ENCODE measurements at regions not wholly inside any gene's neighbourhood (a gene's known extent, or its start where the extent isn't known, plus 50 kb on each side); places are given as distances from the start of the nearest gene placed in this dataset.
"Not testable (repeated sequence)": the region's sequence is repeated elsewhere in the genome, so short reads cannot be mapped to it uniquely, and the experiment has no call there.

DNA sequence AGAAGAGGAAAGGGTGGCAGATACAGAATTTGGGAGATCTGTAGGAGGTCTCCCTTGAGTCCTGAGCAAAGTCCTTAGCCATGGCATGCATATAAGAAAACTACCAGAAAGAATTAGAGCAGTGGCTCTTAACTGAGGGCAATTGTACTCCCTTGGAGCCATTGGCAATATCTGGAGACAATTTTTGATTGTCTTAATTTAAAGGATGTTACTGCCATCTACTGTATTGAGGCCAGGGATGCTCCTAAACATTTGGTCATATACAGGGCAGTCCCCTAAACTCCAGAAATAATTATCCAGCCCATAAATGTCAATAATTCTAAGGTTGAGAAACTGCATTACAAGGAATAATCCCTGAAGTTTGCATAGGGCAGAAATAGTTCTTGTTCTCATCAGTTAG, 136.4 kb upstream of the ODAD2 start:
- DNase-seq (ENCODE audit: low read depth), result no peak

GRCh38 chr10:28130267-28130666, 131.4 kb upstream of the ODAD2 start:
- no peak for DNase-seq (ENCODE audit: low read depth)

- DNase-seq (ENCODE audit: low read depth), result no peak
These were observed 129.0 kb upstream of the ODAD2 start for GRCh38 chr10:28127881-28128280.

GRCh38 chr10:28125701-28126100, 126.8 kb upstream of the ODAD2 start:
- DNase-seq (ENCODE audit: low read depth), result no peak

GRCh38 chr10:28120795-28121194, 121.9 kb upstream of the ODAD2 start:
- DNase-seq (ENCODE audit: low read depth), result no peak

DNA sequence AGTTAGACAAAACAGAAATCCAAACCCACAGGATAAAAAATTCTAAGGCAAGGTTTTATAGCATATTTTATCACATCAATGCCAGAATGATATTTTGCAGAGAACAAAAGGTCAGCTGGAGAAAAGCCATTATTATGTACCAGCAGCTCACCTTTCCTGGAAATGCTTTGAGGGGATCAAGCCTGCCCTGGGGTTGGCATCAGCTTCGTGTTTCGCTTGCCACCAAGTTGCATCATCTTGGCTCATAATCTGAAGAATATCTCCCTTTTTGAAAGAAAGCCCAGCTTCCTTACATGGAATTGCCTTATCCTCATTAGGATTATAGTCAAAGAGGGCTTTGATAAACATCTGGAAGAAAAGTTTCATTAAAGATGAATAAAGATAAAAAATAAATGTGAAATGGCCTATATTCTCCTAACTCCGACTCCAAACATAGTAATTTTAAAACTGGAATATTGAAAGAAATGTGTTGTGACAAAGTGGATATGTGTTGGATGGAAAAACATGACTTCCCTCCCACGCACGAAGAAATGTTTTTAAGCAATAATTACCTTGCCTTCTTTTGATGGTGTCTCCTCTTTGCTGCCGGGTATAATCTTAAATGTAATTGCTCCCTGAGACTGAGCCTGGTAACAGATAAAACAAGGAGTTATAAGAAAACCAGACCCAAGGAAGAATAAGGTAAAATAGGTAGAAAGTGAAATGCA, 121.3 kb upstream of the ODAD2 start:
- no peak for DNase-seq (ENCODE audit: low read depth)

DNA sequence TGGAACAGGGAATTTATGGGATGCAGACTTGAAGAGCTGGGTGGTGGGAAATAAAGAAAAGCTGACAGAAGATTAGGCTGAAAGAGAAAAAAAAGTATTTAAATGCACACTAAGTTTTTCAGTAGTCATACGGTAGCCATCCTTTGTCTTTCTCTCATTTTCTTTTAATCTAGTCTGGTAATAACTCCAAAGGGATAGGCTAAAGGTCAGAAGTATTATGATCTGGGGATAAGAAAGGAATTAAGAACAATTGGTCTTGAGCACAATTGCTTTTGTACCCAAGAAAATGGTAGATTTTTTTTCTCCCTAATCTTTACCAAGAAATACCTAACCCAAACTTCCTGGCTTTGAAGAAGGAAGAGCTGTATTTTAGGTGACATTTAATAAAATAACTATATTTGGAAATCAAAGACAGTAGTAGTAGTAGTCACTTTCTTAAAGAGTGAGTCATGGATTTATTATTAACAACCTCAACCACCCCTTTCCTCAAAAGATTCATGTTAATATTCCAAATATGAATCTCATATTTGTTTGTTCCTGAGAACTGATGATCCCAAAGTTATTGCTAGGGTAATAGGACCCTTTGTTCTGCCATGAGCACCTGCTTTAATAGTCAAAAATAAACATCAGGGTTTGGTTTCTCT, 120.2 kb upstream of the ODAD2 start:
- DNase-seq (ENCODE audit: low read depth), result no peak

DNA sequence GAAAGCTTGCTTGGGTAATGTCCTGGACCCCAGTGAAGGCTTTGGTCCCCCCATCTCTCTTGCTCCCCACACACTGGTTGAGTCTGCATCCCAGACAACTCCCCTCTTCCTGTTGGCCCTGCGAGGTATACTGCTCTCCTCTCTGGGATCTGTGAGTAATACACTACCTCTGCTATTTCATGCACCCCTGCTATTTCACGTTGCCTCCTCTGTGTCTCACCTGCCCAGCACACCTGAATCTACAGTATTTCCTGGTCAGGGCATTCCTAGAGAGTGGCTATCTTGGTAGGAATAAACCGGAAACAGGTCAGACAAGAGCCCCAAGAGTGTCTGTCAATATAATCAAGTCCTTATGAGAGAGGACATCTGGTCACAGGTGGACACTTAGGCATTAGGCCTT, 114.3 kb upstream of the ODAD2 start:
- DNase-seq (ENCODE audit: low read depth), result no peak

DNA sequence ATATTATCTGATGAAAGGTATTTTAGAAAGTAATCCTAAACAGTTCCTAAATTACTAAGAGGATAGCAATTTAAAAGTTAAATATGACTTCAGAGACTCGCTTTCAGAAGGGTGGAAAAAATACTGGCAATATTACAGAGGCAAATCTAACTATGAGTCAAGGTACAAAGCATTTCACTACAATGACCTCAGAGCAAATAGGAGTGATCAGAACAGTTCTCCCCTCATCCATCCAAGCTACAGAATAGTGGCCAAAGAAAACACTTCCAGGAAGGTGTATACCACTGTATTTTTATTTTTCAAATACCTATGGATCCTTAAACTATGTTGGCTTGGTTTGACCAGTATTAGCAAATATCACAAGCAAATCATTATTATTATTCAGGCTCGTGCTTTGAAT, 112.8 kb upstream of the ODAD2 start:
- DNase-seq (ENCODE audit: low read depth), result no peak

DNA sequence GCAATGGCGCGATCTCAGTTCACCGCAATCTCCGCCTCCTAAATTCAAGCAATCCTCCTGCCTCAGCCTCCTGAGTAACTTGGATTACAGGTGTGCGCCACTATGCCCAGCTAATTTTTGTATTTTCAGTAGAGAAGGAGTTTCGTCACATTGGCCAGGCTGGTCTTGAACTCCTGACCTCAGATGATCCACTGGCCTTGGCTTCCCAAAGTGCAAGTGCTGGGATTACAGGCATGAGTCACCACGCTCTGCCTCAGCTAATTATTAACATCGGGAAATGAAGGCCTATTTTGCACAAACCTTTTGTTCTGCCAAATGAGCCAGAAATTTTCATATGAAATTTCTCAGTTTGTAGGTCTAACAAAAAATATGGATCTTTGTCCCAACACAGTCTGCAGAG, 106.7 kb upstream of the ODAD2 start:
- no peak for DNase-seq (ENCODE audit: low read depth)

GRCh38 chr10:28097633-28098032, 98.8 kb upstream of the ODAD2 start:
- DNase-seq (ENCODE audit: low read depth), result no peak

DNA sequence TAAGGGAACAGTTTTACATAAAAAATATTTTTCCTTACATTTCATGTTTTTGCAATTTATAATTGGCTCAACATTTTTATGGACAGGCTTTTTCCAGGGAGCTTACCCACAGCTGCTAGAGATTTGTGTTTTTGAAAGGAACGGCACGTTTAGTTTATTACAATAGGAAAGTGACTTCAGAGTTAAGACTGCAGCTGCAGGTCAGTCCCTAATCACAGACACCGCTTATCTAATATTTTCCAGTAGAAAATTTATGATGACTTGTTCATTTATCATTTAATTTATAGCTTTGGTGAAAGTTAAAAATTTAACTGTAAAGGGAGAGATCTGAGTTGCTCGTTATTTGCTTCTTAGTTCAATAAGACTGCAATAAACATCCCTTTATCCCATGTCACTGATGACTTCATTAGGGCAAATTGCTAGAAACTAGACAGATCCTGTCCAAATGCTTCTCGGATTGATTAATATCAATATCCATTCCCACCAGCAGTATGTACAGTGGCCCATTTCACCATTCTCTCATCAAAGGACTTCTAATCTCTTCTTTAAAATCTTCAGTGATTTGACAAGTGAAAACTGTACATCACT, 97.0 kb upstream of the ODAD2 start:
- no peak for DNase-seq (ENCODE audit: low read depth)

DNA sequence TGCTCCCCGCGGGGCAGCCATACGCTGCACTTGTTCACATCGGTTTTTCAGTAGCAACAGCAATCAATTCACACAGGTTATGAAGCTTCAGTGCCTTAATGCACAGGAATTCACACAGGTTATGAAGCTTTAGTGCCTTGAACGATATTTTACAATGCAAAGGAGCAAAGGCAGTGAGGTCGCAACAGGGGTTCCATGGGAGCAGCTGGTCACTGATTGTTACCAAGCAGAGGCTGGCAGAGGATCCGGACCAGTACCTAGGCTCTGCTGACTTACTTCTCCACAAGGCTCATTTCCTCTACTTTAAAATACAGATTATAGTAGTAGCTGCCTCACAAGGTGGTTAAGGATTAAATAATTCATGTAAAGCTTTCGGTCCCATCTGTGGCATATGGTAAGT, 95.2 kb upstream of the ODAD2 start:
- DNase-seq (ENCODE audit: low read depth), result no peak

DNA sequence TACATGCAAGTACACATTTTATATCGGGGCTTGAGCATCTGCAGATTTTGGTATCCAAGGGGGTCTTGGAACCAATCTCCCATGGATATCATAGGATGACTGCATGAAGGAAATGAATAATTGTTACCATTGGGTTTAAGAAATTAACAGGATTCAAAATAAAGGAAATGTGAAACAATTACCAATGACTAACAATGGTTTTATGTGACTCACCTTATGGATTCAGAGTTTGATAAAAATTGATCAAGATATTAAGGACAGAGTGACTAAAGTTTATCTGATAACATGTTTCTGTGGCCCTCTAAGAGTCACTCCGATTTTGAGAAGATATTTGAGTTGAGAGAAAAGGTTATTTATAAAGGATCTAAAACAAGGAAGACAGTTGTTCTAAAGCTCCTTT, 93.0 kb upstream of the ODAD2 start:
- DNase-seq (ENCODE audit: low read depth), result no peak

DNA sequence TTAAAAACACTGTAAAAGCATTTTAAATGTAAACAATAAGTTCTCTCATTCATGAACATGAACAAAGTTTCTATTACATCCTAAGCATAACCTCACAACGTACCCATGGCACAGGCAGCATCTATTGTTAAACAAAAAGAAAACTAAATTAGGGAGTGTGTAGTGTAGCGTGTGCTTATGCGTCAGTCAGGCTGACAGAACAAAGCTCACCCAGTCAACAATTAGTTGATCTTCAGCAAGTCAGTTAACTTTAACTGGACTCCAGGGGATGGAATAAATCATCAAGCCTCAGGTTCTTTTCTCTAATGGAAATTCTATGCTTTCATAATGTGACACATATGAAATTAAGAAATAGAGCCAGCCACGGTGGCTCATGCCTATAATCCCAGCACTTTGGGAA, 91.6 kb upstream of the ODAD2 start:
- DNase-seq (ENCODE audit: low read depth), result no peak

DNA sequence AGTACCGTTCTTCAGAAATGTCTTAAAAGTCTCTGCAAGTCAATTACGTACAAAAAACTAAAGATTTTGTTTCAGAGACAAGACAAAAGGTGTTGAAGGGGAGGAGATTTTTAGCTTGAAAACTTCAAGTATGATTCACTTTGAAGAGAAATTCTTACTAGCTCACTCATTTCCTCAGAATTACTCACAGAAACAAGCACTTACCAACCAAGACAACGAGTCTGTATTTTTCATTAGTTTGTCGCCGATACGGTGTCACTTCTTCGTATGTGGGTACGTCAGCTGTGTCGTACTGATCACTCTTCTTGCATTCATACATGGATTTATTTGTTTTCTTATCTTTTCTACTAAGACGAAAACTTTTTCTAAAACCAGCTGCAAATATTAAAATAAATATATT, 90.6 kb upstream of the ODAD2 start:
- DNase-seq (ENCODE audit: low read depth), result no peak

- DNase-seq (ENCODE audit: low read depth), result no peak
These were observed 88.9 kb upstream of the ODAD2 start for GRCh38 chr10:28087661-28088351.

DNA sequence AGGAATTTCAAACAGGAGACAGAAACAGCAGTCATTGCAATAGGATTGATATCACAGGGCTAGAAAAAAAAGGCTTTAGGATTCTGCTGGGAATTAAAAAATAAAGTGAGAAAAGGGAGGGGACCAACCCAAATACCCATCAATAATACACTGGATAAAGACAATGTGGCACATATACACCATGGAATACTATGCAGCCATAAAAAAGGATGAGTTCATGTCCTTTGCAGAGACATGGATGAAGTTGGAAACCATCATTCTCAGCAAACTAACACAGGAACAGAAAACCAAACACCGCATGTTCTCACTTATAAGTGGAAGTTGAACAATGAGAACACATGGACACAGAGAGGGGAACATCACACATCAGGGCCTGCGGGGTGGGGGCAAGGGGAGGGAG, 86.9 kb upstream of the ODAD2 start:
- not testable (repeated sequence) for DNase-seq (ENCODE audit: low read depth)

DNA sequence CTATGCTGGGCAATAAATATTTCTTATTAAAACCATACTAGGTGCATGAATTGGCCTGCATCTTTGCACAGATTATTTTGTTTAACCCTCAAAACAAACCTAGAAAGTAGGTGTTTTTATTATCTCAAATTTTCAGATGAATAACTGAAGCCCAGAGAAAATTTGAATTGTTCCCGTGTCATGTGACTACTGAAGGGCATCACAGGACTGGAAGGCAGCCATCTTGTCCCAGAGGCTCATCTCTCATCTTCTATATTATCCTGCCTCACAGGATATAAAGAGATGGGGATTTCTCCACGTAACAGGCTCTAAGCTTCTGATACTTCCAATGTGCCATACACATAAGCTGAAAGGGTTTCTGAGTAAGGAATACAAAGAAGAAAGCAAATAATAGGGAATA, 84.0 kb upstream of the ODAD2 start:
- DNase-seq (ENCODE audit: low read depth), result no peak

GRCh38 chr10:28082316-28082715, 83.4 kb upstream of the ODAD2 start:
- no peak for DNase-seq (ENCODE audit: low read depth)

GRCh38 chr10:28077889-28078288, 79.0 kb upstream of the ODAD2 start:
- no peak for DNase-seq (ENCODE audit: low read depth)

GRCh38 chr10:28075424-28075823, 76.5 kb upstream of the ODAD2 start:
- DNase-seq (ENCODE audit: low read depth), result no peak

DNA sequence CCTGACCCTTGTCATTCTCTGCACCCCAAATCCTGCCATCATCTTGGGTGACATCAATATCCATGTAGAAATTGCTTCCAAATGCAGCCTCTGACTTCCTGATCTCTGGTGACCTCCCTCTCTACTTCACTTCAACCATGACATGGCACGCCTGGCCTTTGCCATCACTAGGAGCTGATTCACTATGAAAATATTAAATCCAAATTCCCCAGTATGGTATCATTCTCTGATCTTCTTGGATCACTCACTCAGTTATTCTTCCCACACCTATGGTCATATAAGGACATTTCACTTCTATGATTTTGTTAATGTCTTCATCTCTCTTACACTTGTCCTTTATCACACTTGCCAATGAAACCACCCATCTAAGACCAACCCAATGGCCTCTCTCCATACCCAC, 73.7 kb upstream of the ODAD2 start:
- DNase-seq (ENCODE audit: low read depth), result no peak
